ENCODE measurements at regions not wholly inside any gene's neighbourhood (a gene's known extent, or its start where the extent isn't known, plus 50 kb on each side); places are given as distances from the start of the nearest gene placed in this dataset.

DNA sequence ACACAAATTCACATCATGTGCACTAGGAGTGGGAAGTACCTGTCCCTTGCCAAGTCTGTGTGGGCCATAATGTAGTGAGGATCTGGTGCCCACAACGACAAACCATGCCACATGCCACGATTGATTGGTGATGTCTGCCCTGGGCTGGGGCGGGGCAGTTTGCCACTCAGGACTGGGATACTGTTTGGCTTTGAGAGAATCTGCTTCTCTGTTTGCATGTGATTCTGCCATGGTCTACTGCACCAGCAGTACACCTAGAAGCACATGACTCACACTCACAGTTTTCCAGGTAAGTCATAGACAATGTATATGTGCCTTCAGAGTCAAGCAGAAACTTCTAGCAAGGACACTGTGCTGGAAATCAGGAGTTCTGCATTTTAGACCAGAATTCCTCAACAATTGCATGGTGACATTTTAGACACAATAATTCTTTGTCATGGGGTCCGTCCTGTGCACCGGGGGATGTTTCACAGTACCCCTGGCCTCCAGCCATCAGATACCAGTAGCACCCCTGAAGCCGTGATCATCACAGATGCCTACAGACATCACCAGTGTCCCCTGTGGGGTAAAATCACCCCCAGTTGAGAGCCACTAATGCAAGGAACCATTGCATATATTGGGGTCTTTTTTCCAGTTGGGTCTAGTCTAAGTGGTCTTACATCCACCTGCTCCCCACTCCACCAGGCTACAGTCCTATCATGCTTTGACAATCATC, 278.3 kb downstream of the EIPR1 start:
- DNase-seq, result no peak

GRCh38 chr2:3098231-3098630, 279.4 kb downstream of the EIPR1 start:
- DNase-seq, result no peak

- DNase-seq, result no peak
Measured at GRCh38 chr2:3097804-3098203, 279.8 kb downstream of the EIPR1 start.

- DNase-seq, result no peak
Measured at GRCh38 chr2:3094999-3095958, 282.3 kb downstream of the EIPR1 start.

DNA sequence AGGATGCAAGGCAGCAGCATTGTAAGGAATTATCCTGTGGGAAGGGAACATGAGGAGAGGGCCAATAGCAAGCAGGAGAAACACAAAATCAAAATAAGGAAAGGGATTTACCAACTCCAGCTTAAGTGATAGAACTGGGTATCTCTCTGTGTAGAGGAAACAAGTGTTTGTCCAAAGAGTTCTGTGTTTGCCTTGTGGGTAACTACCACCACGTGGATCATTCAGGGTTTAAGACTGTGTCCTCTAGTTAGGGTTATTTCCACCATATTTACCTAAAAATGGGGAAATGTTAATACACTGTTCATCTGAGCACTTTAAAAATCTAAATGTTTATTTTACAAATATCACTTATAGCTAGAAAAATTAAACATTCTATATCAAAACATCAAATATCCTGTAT, 283.3 kb downstream of the EIPR1 start:
- DNase-seq, result no peak

GRCh38 chr2:3091696-3092095, 285.9 kb downstream of the EIPR1 start:
- DNase-seq, result no peak

DNA sequence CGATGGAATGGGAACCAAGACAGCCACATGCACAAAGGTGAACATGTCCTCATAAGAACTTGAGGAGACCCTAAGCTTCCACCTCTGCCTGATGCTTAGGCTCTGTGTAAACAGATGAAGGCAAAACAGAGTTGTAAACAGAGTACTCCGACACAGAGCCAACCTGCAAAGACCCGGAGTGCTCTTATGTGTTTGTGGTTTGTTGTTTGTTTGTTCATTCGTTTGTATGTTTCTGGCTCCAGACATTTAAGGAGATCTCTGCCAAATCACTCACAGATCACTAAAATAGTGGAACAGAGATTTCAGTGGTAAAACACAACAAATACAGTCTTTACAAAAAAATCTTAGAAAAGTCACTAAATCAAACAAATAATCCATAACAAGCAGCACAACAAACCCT, 294.9 kb downstream of the EIPR1 start:
- no peak for DNase-seq

GRCh38 chr2:3079959-3080948, 297.4 kb downstream of the EIPR1 start:
- no peak for DNase-seq

- DNase-seq, result no peak
Measured at GRCh38 chr2:3079466-3079865, 298.2 kb downstream of the EIPR1 start.

GRCh38 chr2:3078684-3079083, 298.9 kb downstream of the EIPR1 start:
- DNase-seq, result no peak

- no peak for DNase-seq
Measured at GRCh38 chr2:3076848-3077642, 300.6 kb downstream of the EIPR1 start.

DNA sequence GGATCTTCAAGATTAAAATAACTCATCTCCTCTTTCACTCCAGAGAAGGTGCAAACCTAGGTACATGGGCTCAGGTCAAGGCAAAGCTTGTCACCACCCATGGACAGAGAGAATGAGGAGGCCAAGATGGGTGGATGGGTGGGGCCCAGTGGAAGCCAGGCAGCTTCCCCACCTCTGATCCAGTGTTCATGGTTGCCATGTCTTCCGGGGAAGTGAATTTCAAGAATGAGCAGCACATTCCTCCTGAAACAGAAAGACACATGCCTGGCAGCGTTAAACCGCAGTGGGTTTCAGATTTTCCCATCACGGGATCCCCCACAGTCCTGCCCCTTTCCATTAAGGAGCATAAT, 301.7 kb downstream of the EIPR1 start:
- DNase-seq, result no peak

GRCh38 chr2:3075316-3075990, 302.2 kb downstream of the EIPR1 start:
- DNase-seq, result no peak

DNA sequence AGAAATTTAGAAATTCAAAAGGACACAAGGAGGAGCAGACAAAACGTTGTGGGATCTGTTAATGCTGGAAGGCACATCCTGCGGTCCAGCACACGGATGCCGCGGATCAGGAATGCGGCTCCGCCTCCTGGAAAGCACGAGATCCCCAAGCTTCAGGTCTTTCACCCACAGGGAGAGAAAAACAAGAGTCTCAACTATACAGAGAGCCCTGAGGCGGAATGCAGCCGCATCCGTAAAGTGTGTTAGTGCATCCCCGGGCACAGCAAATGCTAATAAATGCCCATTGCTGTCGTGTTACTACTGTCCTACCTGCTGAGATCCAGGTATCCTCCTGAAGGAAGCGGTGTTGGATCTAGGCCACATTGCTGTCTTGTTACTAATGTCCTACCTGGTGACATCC, 303.9 kb downstream of the EIPR1 start:
- no peak for DNase-seq

DNA sequence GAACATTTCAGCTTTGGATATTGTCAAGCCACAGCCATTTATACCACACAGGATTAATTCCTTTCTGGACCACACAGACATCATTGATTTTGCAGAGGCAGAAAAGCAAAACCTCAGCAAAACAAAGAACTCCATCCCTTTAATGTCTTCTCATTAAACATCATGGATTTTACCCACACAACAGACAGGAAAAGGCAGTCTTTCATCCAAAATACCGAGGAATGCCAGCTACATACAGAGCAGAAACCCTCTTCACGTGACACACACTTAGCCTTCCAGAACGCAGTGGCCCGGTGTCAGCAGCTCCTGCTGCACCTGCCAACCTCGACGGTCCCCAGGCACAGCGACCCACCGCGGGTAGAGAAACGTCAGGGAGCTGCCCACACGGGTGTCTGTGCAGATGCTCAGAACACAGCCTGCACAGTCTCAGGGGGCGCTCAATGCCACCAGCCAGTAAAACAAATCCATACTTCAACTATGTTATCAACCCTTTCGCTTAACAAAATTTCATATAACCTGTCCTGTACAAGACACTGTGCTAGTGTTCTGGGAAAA, 304.5 kb downstream of the EIPR1 start:
- no peak for DNase-seq

DNA sequence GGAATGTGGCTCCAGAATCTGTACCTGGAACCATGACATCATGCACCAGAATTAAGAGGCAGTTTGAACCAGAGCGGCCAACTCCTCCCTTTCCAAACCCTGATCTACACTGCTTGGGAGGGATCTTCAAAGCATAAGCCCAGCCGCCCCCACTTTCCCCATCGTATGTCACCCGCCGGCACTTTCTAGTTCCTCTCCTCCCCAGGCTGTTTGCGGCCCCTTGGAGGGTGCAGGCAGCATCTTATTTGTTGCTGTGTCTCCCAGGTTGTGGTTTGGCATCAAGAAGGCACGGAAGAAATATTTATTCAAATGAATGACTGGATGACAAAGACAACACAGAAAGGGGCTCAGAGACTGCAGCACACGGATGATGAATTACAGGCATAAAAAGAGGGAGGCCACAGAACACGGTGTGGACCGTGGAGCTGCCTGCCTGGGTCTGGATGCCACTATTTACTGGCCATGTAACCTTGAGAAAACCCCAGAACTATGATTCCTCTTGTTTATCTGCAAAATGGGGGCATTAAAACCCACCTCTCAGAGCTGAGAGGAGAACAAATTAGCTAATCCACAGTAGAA, 305.8 kb downstream of the EIPR1 start:
- no peak for DNase-seq

DNA sequence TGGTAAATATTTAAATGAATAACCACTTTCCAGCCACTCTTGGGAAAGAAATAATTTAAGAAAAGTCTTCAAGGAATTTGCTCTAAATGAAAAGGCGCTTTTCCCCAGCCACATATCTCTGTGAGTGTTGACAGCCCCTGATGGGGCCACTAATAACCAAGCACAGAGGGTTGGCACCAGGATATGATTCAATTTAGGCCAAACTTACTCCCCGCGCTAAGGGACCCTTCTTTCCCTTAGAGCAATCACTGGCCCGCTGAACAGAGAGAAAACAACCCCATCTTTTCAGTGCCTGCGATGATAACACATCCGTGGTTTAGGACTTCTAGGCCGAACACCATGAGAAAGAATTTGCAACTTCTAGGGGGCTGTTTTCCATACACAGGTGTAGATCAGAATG, 310.8 kb downstream of the EIPR1 start:
- DNase-seq, result no peak

DNA sequence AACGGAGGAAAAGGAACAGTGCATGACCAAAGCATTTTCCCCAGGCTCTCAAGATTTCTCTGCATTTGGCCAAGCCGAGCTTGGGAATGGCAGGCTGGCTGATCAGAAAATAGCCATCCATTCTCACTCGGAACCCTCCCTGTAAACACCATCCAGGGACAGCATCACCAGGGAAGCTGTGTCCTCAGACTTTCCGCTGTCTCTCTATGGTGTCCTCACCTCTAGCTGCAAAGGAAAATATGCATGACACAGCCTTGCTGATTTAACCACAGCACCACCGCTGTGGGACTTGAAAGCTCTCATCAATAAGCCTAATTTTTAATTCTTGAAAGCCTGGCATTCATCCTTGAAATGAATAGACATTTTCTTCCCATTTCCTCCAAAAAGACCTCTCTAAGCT, 311.7 kb downstream of the EIPR1 start:
- DNase-seq, result no peak

- no peak for DNase-seq
Measured at GRCh38 chr2:3062476-3063260, 314.9 kb downstream of the EIPR1 start.

DNA sequence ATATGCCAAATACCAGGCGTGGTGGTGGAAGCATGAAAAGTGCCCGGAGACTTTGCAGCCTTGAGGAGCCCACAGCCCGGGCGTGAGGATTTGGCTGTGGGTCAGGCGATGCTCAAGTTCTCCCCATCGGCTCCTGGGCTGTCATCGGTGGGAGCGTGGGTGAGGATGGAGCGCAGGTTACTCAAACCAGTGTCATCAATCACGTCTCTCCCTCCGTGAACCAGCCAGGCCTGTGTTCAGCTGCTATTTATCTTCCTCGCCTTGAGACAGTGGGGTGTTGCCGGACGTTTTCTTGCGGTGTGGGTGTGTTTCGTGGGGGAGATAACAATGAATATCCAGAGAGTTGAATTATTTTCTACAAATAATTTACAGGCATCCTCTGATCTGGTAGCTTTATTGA, 317.6 kb downstream of the EIPR1 start:
- no peak for DNase-seq

Measured in CD4-positive, alpha-beta T cell treated with Interleukin-12 subunit alpha and Interleukin-12 subunit beta, for 1 hour (primary cell).